ENCODE measurements at regions not wholly inside any gene's neighbourhood (a gene's known extent, or its start where the extent isn't known, plus 50 kb on each side); places are given as distances from the start of the nearest gene placed in this dataset.

GRCh38 chr5:21397693-21398092 is 1409.7 kb upstream of the CDH18 start (continued):
- TF ChIP-seq, protein P1, sequence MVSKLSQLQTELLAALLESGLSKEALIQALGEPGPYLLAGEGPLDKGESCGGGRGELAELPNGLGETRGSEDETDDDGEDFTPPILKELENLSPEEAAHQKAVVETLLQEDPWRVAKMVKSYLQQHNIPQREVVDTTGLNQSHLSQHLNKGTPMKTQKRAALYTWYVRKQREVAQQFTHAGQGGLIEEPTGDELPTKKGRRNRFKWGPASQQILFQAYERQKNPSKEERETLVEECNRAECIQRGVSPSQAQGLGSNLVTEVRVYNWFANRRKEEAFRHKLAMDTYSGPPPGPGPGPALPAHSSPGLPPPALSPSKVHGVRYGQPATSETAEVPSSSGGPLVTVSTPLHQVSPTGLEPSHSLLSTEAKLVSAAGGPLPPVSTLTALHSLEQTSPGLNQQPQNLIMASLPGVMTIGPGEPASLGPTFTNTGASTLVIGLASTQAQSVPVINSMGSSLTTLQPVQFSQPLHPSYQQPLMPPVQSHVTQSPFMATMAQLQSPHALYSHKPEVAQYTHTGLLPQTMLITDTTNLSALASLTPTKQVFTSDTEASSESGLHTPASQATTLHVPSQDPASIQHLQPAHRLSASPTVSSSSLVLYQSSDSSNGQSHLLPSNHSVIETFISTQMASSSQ (IDR thresholded peaks at IDR 0.05; ENCODE audit: low read depth) = no peak
- TF ChIP-seq, protein P1 (CRISPR knock-in tag; IDR thresholded peaks at IDR 0.05; ENCODE audit: borderline replicate concordance) = no peak
- TF ChIP-seq ZNF768 (CRISPR knock-in tag; IDR thresholded peaks at IDR 0.05) = no peak

- no peaks in the 10 kb centered on the region for H3K4me1 ChIP-seq (ENCODE audit: insufficient read depth, low read length)
- no peak overlapping the region for H3K9ac ChIP-seq (ENCODE audit: insufficient read depth, low read depth, low read length)
- H3K4me2 ChIP-seq (ENCODE audit: low read depth, low read length) = no peak overlapping the region
- H3K27me3 ChIP-seq (ENCODE audit: control insufficient read depth in 1 of 2, insufficient read depth in 2 of 2, low read length in 2 of 2) = no peaks in the 10 kb centered on the region
- ChIA-PET POLR2A (no interaction called here), CTCF (ENCODE audit: low intra/inter-chr PET ratio, low total read pairs) (interaction anchor here (1.1 kb wide), 1 partner anchor 419 kb away, joined by 3 read pairs; no protein-coding TSS in a partner anchor)
- in situ Hi-C loops (cut with HindIII; ENCODE audit: extremely low pct_ligation_motif_present, low pct_unique_long_range_greater_than_20kb) = no loop called here
- TF ChIP-seq CTCF (CRISPR knock-in tag; IDR thresholded peaks at IDR 0.05) = 0 out of 2 replicates have a peak, but pooled peaks have one; percentile 24
- TF ChIP-seq NFE2L2 (IDR thresholded peaks at IDR 0.05; ENCODE audit: low read length) = peak; percentile 77
- TF ChIP-seq PHF8 (CRISPR knock-in tag; IDR thresholded peaks at IDR 0.05) = no peak
- TF ChIP-seq STAG1 (CRISPR knock-in tag; IDR thresholded peaks at IDR 0.05) = peak; percentile 47
- peak; percentile 18; the same call in 1 of the 2 replicates for TF ChIP-seq ZNF263 (CRISPR knock-in tag; IDR thresholded peaks at IDR 0.05)
- TF ChIP-seq ARHGAP35 (CRISPR knock-in tag; IDR thresholded peaks at IDR 0.05; ENCODE audit: borderline replicate concordance) = no peak
- H4K20me1 ChIP-seq (ENCODE audit: insufficient read depth, low read length) = no peaks in the 10 kb centered on the region
- H2AFZ ChIP-seq (ENCODE audit: low read length) = no peak overlapping the region
- peak; percentile 20 for DNase-seq (ENCODE audit: low spot score)
- intact Hi-C loops (cut with micrococcal nuclease; ENCODE audit: unreplicated experiment) = no loop called here
- no peak for FAIRE-seq
- H3K9me3 ChIP-seq (ENCODE audit: low read length) = no peaks in the 10 kb centered on the region
- no TSS peak for BruUV-seq (replicated peaks)
- H3K27ac ChIP-seq (ENCODE audit: extremely low read length, insufficient read depth, low read length) = no peak overlapping the region
- no peaks in the 10 kb centered on the region for H3K36me3 ChIP-seq (replicated peaks in 1 of 2; ENCODE audit: control insufficient read depth in 1 of 2, insufficient read depth in 2 of 2, low read length in 2 of 2)
- H3K79me2 ChIP-seq (ENCODE audit: insufficient read depth, low read length) = no peaks in the 10 kb centered on the region
- WGBS (ENCODE audit: low lambda C conversion rate) = 0% methylated on average over 1 of the region's 1 CpG
- peak; percentile 42; the same call in 1 of the 3 replicates for ATAC-seq
- no peak overlapping the region for H3K4me3 ChIP-seq (replicated peaks in 1 of 3; ENCODE audit: insufficient read depth in 1 of 3, low read depth in 2 of 3, low read length in 3 of 3)
Observed at GRCh38 chr5:21391506-21391905, 1403.5 kb upstream of the CDH18 start.
